ENCODE measurements at regions not wholly inside any gene's neighbourhood (a gene's known extent, or its start where the extent isn't known, plus 50 kb on each side); places are given as distances from the start of the nearest gene placed in this dataset.
"Not testable (repeated sequence)": the region's sequence is repeated elsewhere in the genome, so short reads cannot be mapped to it uniquely, and the experiment has no call there.

GRCh38 chr9:89853161-89853560 is 248.3 kb downstream of the GADD45G start:
- no peak for ATAC-seq
- intact Hi-C loops (cut with DNase I): no loop called here
- no peak for DNase-seq (ENCODE audit: missing footprints)

GRCh38 chr9:89853931-89854330 is 249.1 kb downstream of the GADD45G start:
- intact Hi-C loops (cut with DNase I): no loop called here
- ATAC-seq (no peak), DNase-seq (ENCODE audit: missing footprints) (no peak)

DNA sequence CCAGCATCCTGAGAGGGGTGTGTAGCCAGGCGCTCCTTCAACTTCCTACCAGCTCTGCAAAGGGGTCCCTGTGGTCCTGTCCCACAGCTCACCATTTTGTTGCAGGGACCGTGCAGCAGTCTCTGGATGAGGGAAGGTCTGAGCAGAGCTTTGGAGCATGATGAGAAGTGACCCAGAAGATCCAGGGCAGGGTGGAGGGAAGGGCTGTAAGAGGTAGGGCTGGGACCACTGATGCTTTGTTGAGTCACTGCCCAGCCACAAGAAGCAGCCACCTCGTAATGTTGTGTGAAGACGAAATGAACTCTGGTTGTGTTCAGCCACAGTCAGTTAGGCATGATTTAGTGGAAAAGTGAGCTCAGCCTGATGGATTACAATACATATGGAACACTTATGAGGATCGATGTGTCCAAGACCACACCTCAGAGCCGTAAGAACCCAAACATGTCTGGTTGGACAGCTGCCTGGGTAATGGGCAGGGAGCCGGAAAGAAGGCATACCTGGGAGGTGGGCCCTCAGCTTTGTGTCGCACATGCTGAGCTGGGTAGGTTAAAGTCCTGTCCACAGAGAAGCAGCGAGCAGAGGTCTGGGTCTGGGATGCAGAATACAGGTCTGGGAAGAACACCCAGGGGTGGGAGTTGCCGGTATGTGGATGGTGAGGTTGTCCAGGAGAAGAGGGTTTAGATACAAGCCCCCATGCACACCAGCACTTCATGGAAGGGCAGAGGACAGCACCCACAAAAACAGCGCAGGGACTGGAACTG is 250.1 kb downstream of the GADD45G start:
- no peak for DNase-seq (ENCODE audit: missing footprints)
- intact Hi-C loops (cut with DNase I): no loop called here
- no peak for ATAC-seq

- intact Hi-C loops (cut with DNase I); ATAC-seq; DNase-seq (ENCODE audit: missing footprints): not testable (repeated sequence)
Measured at GRCh38 chr9:89856296-89856695, 251.5 kb downstream of the GADD45G start.

- intact Hi-C loops (cut with DNase I); DNase-seq (ENCODE audit: missing footprints); ATAC-seq: not testable (repeated sequence)
Measured at GRCh38 chr9:89856950-89857349, 252.1 kb downstream of the GADD45G start.

- intact Hi-C loops (cut with DNase I): not testable (repeated sequence)
- ATAC-seq: peak; percentile 67
Measured at GRCh38 chr9:89859842-89860241, 255.0 kb downstream of the GADD45G start.

DNA sequence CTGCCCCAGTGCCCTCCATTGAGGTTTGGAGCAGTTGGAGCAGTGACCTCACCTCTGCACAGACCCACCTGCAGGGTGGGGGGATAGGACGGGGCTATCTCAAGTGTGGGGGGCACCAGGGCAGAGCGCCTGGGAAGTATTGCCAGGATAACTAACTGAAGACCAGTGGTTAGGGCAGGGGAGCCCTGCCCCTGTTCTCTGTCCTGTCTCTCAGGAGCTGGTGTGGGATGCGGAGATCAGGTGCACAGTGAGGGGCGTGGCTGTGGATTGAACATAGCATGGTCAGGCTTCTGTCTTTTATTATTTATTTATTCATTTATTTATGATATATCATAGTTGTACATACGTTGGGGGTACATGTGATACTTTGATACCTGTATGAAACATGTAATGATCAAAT is 256.6 kb downstream of the GADD45G start:
- ATAC-seq; DNase-seq (ENCODE audit: missing footprints); intact Hi-C loops (cut with DNase I): not testable (repeated sequence)

More at GRCh38 chr9:89859842-89860241, 255.0 kb downstream of the GADD45G start:
- DNase-seq (ENCODE audit: missing footprints): not testable (repeated sequence)

DNA sequence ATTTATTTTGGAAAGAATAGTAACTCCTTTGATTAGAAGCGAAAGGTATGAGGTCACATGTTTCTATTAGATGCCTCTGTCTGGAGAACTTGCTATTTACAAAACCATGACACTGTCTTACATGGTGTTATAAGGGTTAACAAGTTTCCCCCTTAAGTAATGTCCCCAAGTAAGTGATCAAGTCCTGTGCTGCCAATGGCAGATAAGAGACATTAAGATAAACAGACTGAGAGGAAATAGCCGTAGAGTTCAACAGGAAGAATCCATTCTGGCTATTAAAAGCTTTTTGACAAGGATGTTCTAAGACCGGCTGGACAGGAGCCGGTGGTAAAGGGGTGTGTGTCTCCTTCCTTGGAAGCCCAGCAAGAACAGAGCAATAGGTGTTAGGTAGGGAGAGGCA is 257.5 kb downstream of the GADD45G start:
- no peak for DNase-seq (ENCODE audit: missing footprints)
- no peak for ATAC-seq
- intact Hi-C loops (cut with DNase I): no loop called here

DNA sequence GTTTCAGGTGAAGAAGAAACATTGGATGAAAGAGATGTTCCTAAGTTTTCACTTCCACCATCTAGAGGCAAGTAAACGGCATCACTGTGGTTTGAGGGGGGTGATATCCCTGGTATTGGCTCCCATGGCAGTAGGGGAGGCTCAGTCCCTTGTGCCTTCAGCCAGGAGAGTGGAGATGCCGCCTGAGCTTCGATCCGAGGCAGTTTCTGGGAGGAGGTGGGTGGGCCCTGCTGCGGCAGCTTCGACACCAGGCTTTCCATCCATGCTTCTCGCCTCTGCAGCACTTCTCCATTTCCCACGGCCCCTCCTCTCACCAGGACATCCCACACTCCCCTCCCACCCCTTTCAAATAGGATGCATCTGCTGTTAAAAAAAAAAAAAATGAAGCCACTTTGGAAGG is 258.3 kb downstream of the GADD45G start:
- DNase-seq (ENCODE audit: missing footprints) (no peak), ATAC-seq (no peak)
- intact Hi-C loops (cut with DNase I): no loop called here

DNA sequence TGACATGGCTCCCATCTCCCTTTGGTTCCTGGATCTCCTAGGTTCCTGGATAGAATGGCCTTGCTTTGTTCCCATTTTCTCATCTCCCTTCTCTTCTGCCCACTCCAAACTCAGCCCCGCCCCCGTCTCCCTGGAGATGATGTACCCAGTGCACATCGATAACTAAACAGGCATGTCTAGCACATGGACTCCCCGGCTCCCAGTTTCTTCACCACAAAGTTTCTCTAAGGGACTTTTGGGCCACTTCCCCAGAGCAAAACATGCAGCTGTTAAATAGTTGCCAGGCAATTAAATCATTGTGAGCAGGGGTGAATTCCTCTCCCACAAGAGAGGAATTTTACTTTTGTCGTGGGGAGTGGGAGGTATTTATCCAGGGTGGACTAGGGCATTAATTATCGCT is 259.0 kb downstream of the GADD45G start:
- intact Hi-C loops (cut with DNase I): no loop called here
- DNase-seq (ENCODE audit: missing footprints) (no peak), ATAC-seq (no peak)

- intact Hi-C loops (cut with DNase I): no loop called here
- no peak for DNase-seq (ENCODE audit: missing footprints)
- ATAC-seq: no peak
Measured at GRCh38 chr9:89864257-89864656, 259.4 kb downstream of the GADD45G start.

DNA sequence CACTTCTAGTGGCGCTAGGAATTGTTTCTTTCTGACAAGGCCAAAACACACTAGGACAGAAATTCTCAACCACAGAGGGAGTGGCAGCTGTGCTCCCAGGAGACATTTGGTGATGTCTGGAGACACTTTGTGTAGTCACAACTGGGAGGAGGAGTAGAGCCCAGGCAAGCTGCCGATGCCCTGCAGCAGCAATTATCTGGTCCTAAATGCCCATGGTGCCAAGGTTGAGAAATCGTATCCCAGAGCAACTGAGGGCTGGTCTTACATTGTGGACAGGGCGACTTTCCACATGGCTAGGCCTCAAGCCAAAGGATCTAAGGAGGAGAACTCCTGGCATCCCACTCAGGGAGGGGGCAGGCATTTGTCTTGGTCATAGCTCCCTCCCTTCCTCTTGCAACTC is 259.9 kb downstream of the GADD45G start:
- DNase-seq (ENCODE audit: missing footprints): no peak

GRCh38 chr9:89865357-89865756 is 260.5 kb downstream of the GADD45G start:
- DNase-seq (ENCODE audit: missing footprints) (no peak), ATAC-seq (no peak)
- intact Hi-C loops (cut with DNase I): no loop called here

More for the DNA sequence above, 259.9 kb downstream of the GADD45G start:
- no peak for ATAC-seq
- intact Hi-C loops (cut with DNase I): no loop called here

GRCh38 chr9:89865981-89866380 is 261.2 kb downstream of the GADD45G start:
- DNase-seq (ENCODE audit: missing footprints) (no peak), ATAC-seq (no peak)
- intact Hi-C loops (cut with DNase I): no loop called here

- ATAC-seq (no peak), DNase-seq (ENCODE audit: missing footprints) (no peak)
- intact Hi-C loops (cut with DNase I): no loop called here
Measured at GRCh38 chr9:89866701-89867100, 261.9 kb downstream of the GADD45G start.

DNA sequence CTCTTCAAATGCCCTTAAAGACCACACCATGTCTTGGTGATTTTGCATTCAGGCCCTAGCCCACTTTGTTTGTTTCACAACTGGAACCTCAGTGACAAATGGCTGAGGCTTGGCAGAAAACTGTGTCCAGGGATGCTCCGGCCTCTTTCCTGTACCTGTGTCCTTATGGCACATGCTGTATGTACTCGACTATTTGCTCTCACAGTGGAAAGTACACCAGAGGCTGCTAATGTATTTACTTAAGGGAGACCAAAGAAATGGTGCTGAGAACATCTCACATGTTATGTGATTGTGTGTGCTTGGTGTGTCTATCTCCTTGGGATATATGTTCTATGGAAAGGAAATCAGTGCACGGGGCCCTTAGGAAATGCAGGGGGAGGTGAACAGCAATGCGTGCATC is 263.3 kb downstream of the GADD45G start:
- intact Hi-C loops (cut with DNase I): no loop called here
- DNase-seq (ENCODE audit: missing footprints): no peak
- no peak for ATAC-seq

DNA sequence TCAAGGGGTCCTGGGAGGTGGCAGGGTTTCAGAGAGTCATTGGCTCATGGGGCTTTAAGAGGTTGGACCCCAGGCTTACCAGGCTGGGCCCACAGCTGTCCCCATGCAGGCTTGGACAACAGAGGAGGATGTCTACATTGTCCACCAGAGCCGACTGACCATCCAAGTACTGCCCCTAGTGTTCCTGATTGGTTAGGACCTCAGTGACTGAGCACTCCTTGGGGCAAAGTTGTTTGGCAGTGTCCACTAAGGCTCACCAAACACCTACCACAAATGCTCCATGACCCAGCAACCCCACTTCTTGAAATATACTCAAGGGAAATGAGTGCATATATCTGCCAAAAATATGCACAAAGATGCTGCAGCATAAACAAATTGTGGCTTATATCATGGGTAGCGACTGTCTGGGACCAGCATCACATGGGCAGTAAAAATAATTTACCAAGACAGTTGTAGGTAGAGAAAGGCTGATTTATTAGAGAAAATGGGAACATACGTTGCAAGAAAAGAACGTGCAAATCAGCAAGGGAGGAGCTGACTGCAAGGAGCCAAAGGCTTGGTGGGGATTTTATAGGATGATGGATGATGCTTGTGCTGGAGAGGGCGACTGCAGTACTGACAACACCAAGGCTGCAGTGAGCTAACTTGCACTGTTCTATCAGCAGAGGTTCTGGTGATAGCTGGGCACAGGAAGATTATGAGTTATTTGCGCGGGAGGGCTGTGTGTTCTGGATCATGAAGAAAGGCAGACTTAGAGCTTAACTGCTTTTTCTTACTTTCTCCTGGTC is 265.2 kb downstream of the GADD45G start:
- intact Hi-C loops (cut with DNase I): loop anchor here (2.0 to 5.0 kb wide), 4 partner anchors 59 to 227 kb away; no protein-coding TSS in a partner anchor
- no peak for DNase-seq (ENCODE audit: missing footprints)
- no peak for ATAC-seq

GRCh38 chr9:89871871-89872331 is 267.1 kb downstream of the GADD45G start:
- no peak for DNase-seq (ENCODE audit: missing footprints)
- intact Hi-C loops (cut with DNase I): loop anchor here (2.0 to 5.0 kb wide), 5 partner anchors 61 to 225 kb away; no protein-coding TSS in a partner anchor
- ATAC-seq: peak; percentile 69

GRCh38 chr9:89872426-89872912 is 267.7 kb downstream of the GADD45G start:
- intact Hi-C loops (cut with DNase I): loop anchor here (2.0 to 5.0 kb wide), 4 partner anchors 116 to 225 kb away; no protein-coding TSS in a partner anchor
- DNase-seq (ENCODE audit: missing footprints) (no peak), ATAC-seq (no peak)
